Hepatocyte (in vitro differentiated cells): ENCODE measurements at regions not wholly inside any gene's neighbourhood (a gene's known extent, or its start where the extent isn't known, plus 50 kb on each side); places are given as distances from the start of the nearest gene placed in this dataset.
A peak's percentile ranks its signal among the peaks of the same experiment; 100 is the strongest.

Experiments
- DNase-seq: peaks from one replicate; pipeline ENCODE4 v3.0.0-alpha.2; 2016; ENCODE audit warnings: low spot score
- H2AFZ ChIP-seq: fragments of 200-600 bp; sonication (generic); 2 replicates; pipeline ENCODE4 v1.6.0; 2016; ENCODE audit warnings: antibody characterized with exemption, mild to moderate bottlenecking
- H3K27ac ChIP-seq: fragments of 200-600 bp; sonication (generic); 2 replicates; pipeline ENCODE4 v1.5.1; 2016; ENCODE audit warnings: mild to moderate bottlenecking
- H3K27me3 ChIP-seq: fragments of 200-600 bp; sonication (generic); 2 replicates; pipeline ENCODE4 v1.6.1; 2016
- H3K36me3 ChIP-seq: fragments of 200-600 bp; sonication (generic); replicated peaks from 2 replicates; pipeline ENCODE4 v1.5.1; 2016; ENCODE audit warnings: low read depth; ENCODE audit not compliant: insufficient read depth
- H3K4me1 ChIP-seq: fragments of 200-600 bp; sonication (generic); 2 replicates; pipeline ENCODE4 v1.5.1; 2016; ENCODE audit warnings: mild to moderate bottlenecking, moderate library complexity; ENCODE audit not compliant: insufficient read depth
- H3K4me2 ChIP-seq: fragments of 200-600 bp; sonication (generic); 2 replicates; pipeline ENCODE4 v1.6.0; 2016
- H3K4me3 ChIP-seq: fragments of 200-600 bp; sonication (generic); 2 replicates; pipeline ENCODE4 v1.5.1; 2016; ENCODE audit warnings: mild to moderate bottlenecking
- H3K79me2 ChIP-seq: fragments of 200-600 bp; sonication (generic); 2 replicates; pipeline ENCODE4 v1.6.0; 2017; ENCODE audit warnings: mild to moderate bottlenecking
- H3K9me2 ChIP-seq: fragments of 200-600 bp; sonication (generic); replicated peaks from 2 replicates; pipeline ENCODE4 v1.6.0; 2017; ENCODE audit warnings: mild to moderate bottlenecking; ENCODE audit not compliant: insufficient read depth
- H3K9me3 ChIP-seq: fragments of 200-600 bp; sonication (generic); 2 replicates; pipeline ENCODE4 v1.5.1; 2016; ENCODE audit warnings: low read depth, mild to moderate bottlenecking
- H4K20me1 ChIP-seq: fragments of 200-600 bp; sonication (generic); 2 replicates; pipeline ENCODE4 v1.6.0; 2016; ENCODE audit warnings: mild to moderate bottlenecking; ENCODE audit not compliant: insufficient read depth, poor library complexity, severe bottlenecking
- EZH2 ChIP-seq: fragments of 200-600 bp; sonication (generic); IDR thresholded peaks from 2 replicates; pipeline ENCODE4 v1.6.1; 2016; ENCODE audit warnings: antibody characterized with exemption, mild to moderate bottlenecking, borderline replicate concordance
- EZH2phosphoT487 ChIP-seq: fragments of 200-600 bp; sonication (generic); IDR thresholded peaks from one replicate; pipeline ENCODE4 v1.6.1; 2018; ENCODE audit warnings: antibody characterized with exemption, mild to moderate bottlenecking, low read depth, moderate library complexity; ENCODE audit not compliant: unreplicated experiment, severe bottlenecking
- WGBS: methylation state at CpG from one replicate; pipeline ENCODE4 v1.1.6; 2016; ENCODE audit warnings: low lambda C conversion rate; ENCODE audit errors: missing lambda C conversion rate; 5-methylcytosine and 5-hydroxymethylcytosine counted together
- TF ChIP-seq, protein P1 (sequence below): fragments of 200-600 bp; sonication (generic); IDR thresholded peaks from 2 replicates; pipeline ENCODE4 v1.5.1; 2016; ENCODE audit warnings: antibody characterized with exemption, mild to moderate bottlenecking; ENCODE audit not compliant: poor library complexity

GRCh38 chr3:76683256-76683655, 356.6 kb upstream of the ROBO2 start:
- H3K4me3 ChIP-seq = no peak overlapping the region
- H3K9me2 ChIP-seq = no peaks in the 10 kb centered on the region
- TF ChIP-seq, protein P1, sequence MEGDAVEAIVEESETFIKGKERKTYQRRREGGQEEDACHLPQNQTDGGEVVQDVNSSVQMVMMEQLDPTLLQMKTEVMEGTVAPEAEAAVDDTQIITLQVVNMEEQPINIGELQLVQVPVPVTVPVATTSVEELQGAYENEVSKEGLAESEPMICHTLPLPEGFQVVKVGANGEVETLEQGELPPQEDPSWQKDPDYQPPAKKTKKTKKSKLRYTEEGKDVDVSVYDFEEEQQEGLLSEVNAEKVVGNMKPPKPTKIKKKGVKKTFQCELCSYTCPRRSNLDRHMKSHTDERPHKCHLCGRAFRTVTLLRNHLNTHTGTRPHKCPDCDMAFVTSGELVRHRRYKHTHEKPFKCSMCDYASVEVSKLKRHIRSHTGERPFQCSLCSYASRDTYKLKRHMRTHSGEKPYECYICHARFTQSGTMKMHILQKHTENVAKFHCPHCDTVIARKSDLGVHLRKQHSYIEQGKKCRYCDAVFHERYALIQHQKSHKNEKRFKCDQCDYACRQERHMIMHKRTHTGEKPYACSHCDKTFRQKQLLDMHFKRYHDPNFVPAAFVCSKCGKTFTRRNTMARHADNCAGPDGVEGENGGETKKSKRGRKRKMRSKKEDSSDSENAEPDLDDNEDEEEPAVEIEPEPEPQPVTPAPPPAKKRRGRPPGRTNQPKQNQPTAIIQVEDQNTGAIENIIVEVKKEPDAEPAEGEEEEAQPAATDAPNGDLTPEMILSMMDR = no peak
- TF ChIP-seq EZH2phosphoT487 (no peak), EZH2 (no peak)
- H3K4me1 ChIP-seq = no peaks in the 10 kb centered on the region
- no peaks in the 10 kb centered on the region for H3K27me3 ChIP-seq
- no peak overlapping the region for H3K4me2 ChIP-seq
- no peaks in the 10 kb centered on the region for H3K36me3 ChIP-seq
- no peaks in the 10 kb centered on the region for H3K79me2 ChIP-seq
- no peak overlapping the region for H2AFZ ChIP-seq
- 58% methylated on average over 3 of the region's 3 CpGs for WGBS
- no peaks in the 10 kb centered on the region for H3K9me3 ChIP-seq
- DNase-seq = no peak
- no peaks in the 10 kb centered on the region for H4K20me1 ChIP-seq
- no peak overlapping the region for H3K27ac ChIP-seq

GRCh38 chr3:76684946-76685345, 355.0 kb upstream of the ROBO2 start:
- H3K4me2 ChIP-seq = no peak overlapping the region
- H3K9me3 ChIP-seq = no peaks in the 10 kb centered on the region
- H3K79me2 ChIP-seq = no peaks in the 10 kb centered on the region
- no peaks in the 10 kb centered on the region for H3K9me2 ChIP-seq
- peak overlapping the region; percentile 5 for H3K27ac ChIP-seq
- 73% methylated on average over 2 of the region's 2 CpGs for WGBS
- H3K4me3 ChIP-seq = no peak overlapping the region
- H3K4me1 ChIP-seq = no peaks in the 10 kb centered on the region
- TF ChIP-seq EZH2 (no peak), EZH2phosphoT487 (no peak)
- TF ChIP-seq, protein P1 = no peak
- H3K27me3 ChIP-seq = no peaks in the 10 kb centered on the region
- no peak overlapping the region for H2AFZ ChIP-seq
- H4K20me1 ChIP-seq = no peaks in the 10 kb centered on the region
- no peaks in the 10 kb centered on the region for H3K36me3 ChIP-seq
- DNase-seq = no peak

DNA sequence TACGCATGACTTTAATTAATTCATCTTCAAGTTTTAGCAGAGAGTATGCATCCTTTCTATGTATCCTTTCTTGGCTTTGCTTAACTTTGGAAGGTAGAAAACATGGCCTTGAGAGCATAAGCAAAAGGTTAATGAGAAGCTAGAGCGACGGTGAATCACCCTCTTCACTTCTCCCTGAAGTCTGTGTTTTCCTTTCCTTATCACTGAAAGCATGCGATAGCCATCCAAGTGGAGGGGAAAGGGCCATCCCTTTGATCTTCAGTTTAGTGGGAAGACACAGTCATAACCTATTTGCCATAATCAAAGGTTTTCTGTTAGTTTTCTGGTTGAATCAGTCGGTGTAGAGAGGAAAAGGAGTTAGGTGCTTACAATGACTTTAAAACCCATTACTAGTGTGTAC, 354.0 kb upstream of the ROBO2 start:
- Histone ChIP-seq H3K9me3 (no peaks in the 10 kb centered on the region), H3K27me3 (no peaks in the 10 kb centered on the region), H3K4me3 (no peak overlapping the region), H2AFZ (no peak overlapping the region), H3K79me2 (no peaks in the 10 kb centered on the region), H3K9me2 (no peaks in the 10 kb centered on the region), H3K4me1 (no peaks in the 10 kb centered on the region), H3K36me3 (no peaks in the 10 kb centered on the region), H3K4me2 (no peak overlapping the region), H4K20me1 (no peaks in the 10 kb centered on the region), H3K27ac (peak overlapping the region; percentile 5)
- peak; percentile 54 for DNase-seq
- 33% methylated on average over 5 of the region's 5 CpGs for WGBS
- no peak for TF ChIP-seq EZH2
- TF ChIP-seq, protein P1 = no peak
- no peak for TF ChIP-seq EZH2phosphoT487

DNA sequence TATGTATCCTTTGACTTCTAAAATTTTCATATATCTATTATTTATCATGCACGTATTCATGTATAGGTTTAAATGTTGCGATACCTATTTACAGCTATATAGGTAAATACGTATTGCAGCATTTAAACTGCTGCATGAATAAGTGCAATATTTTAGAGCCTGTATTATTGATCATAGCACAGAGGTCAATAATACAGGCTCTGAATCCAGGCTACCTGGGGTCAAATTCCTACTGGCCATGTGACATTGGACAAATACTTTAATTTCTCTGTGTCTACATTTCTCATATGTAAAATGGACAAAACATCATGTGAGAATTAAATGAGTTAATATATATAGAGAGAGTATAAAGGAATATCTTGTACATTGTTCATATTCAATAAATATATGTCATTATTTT, 352.9 kb upstream of the ROBO2 start:
- H3K4me1 ChIP-seq = no peaks in the 10 kb centered on the region
- no peaks in the 10 kb centered on the region for H3K9me3 ChIP-seq
- no peaks in the 10 kb centered on the region for H3K27me3 ChIP-seq
- H3K79me2 ChIP-seq = no peaks in the 10 kb centered on the region
- WGBS = 88% methylated on average over 3 of the region's 3 CpGs
- no peaks in the 10 kb centered on the region for H3K9me2 ChIP-seq
- H3K4me2 ChIP-seq = no peak overlapping the region
- no peak for DNase-seq
- H3K36me3 ChIP-seq = no peaks in the 10 kb centered on the region
- no peak overlapping the region for H3K27ac ChIP-seq
- no peak overlapping the region for H2AFZ ChIP-seq
- H4K20me1 ChIP-seq = no peaks in the 10 kb centered on the region
- TF ChIP-seq, protein P1 = no peak
- TF ChIP-seq EZH2 (no peak), EZH2phosphoT487 (no peak)
- H3K4me3 ChIP-seq = no peak overlapping the region
